Calu3 (cell line): ENCODE measurements at regions not wholly inside any gene's neighbourhood (a gene's known extent, or its start where the extent isn't known, plus 50 kb on each side); places are given as distances from the start of the nearest gene placed in this dataset.

Source experiments
- BruUV-seq: library from RNA; stranded (reverse); fragments of 400-500 nt; replicated peaks from 2 replicates; lab custom pipeline; 2021; lab: Mats Ljungman, UMichigan
- CTCF ChIA-PET: fragments of 300-600 bp; sonication (Branson Sonifier 250); formaldehyde crosslinking; loops from one replicate; lab custom pipeline; 2022; ENCODE audit warnings: antibody characterized with exemption; lab: Charles Lee
- DNase-seq: peaks from one replicate; pipeline ENCODE4 v3.0.0; 2022
- H3K27ac Mint-ChIP-seq: one replicate; pipeline ENCODE4 v1.8.0; 2022; ENCODE audit warnings: mixed read lengths; ENCODE audit not compliant: unreplicated experiment
- H3K27me3 Mint-ChIP-seq: one replicate; pipeline ENCODE4 v1.8.0; 2022; ENCODE audit warnings: mixed read lengths; ENCODE audit not compliant: unreplicated experiment
- H3K36me3 Mint-ChIP-seq: one replicate; pipeline ENCODE4 v1.8.0; 2022; ENCODE audit warnings: mild to moderate bottlenecking, moderate library complexity, mixed read lengths; ENCODE audit not compliant: insufficient read depth, unreplicated experiment
- H3K4me1 Mint-ChIP-seq: one replicate; pipeline ENCODE4 v1.8.0; 2022; ENCODE audit warnings: mild to moderate bottlenecking, low read depth, mixed read lengths; ENCODE audit not compliant: unreplicated experiment
- H3K4me3 Mint-ChIP-seq: one replicate; pipeline ENCODE4 v1.8.0; 2022; ENCODE audit warnings: mild to moderate bottlenecking, low read depth, moderate library complexity, mixed read lengths; ENCODE audit not compliant: unreplicated experiment
- H3K9me3 Mint-ChIP-seq: one replicate; pipeline ENCODE4 v1.8.0; 2022; ENCODE audit warnings: low read depth, mixed read lengths; ENCODE audit not compliant: unreplicated experiment
- intact Hi-C: fragments of 100-400 bp; cut with micrococcal nuclease; formaldehyde crosslinking; loops from one replicate; pipeline ENCODE4 v1.10.0; 2022; ENCODE audit not compliant: unreplicated experiment
- TF ChIP-seq, protein P1 (sequence below): fragments of 200-600 bp; IDR thresholded peaks from one replicate; pipeline ENCODE4 v1.8.0; 2022; ENCODE audit warnings: antibody characterized with exemption; ENCODE audit not compliant: unreplicated experiment

- no peak for DNase-seq
- CTCF ChIA-PET, result no interaction called here
- no peaks in the 10 kb centered on the region for H3K9me3 Mint-ChIP-seq
- H3K36me3 Mint-ChIP-seq, result no peaks in the 10 kb centered on the region
- intact Hi-C loops, result no loop called here
- H3K27me3 Mint-ChIP-seq, result peaks cover 30% of the 10 kb centered on the region
- no TSS peak for BruUV-seq
- TF ChIP-seq, protein P1, sequence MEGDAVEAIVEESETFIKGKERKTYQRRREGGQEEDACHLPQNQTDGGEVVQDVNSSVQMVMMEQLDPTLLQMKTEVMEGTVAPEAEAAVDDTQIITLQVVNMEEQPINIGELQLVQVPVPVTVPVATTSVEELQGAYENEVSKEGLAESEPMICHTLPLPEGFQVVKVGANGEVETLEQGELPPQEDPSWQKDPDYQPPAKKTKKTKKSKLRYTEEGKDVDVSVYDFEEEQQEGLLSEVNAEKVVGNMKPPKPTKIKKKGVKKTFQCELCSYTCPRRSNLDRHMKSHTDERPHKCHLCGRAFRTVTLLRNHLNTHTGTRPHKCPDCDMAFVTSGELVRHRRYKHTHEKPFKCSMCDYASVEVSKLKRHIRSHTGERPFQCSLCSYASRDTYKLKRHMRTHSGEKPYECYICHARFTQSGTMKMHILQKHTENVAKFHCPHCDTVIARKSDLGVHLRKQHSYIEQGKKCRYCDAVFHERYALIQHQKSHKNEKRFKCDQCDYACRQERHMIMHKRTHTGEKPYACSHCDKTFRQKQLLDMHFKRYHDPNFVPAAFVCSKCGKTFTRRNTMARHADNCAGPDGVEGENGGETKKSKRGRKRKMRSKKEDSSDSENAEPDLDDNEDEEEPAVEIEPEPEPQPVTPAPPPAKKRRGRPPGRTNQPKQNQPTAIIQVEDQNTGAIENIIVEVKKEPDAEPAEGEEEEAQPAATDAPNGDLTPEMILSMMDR, result no peak
- H3K27ac Mint-ChIP-seq, result no peak overlapping the region
- H3K4me1 Mint-ChIP-seq, result no peaks in the 10 kb centered on the region
- H3K4me3 Mint-ChIP-seq, result no peak overlapping the region
These were observed 117.5 kb upstream of the MEIS1 start for GRCh38 chr2:66317268-66317890.

GRCh38 chr2:66306483-66306882 lies 128.4 kb upstream of the MEIS1 start:
- CTCF ChIA-PET, result no interaction called here
- no peak overlapping the region for H3K4me3 Mint-ChIP-seq
- no peaks in the 10 kb centered on the region for H3K4me1 Mint-ChIP-seq
- DNase-seq, result no peak
- no peak overlapping the region for H3K27ac Mint-ChIP-seq
- H3K36me3 Mint-ChIP-seq, result no peaks in the 10 kb centered on the region
- no TSS peak for BruUV-seq
- TF ChIP-seq, protein P1, result no peak
- peaks cover 11% of the 10 kb centered on the region for H3K27me3 Mint-ChIP-seq
- intact Hi-C loops, result no loop called here
- no peaks in the 10 kb centered on the region for H3K9me3 Mint-ChIP-seq

- Mint-ChIP-seq H3K4me3 (no peak overlapping the region), H3K9me3 (no peaks in the 10 kb centered on the region)
- CTCF ChIA-PET, result interaction anchor here (0.6 kb wide), 1 partner anchor 346 kb away, joined by 3 read pairs; no protein-coding TSS in a partner anchor
These were observed 129.2 kb upstream of the MEIS1 start for GRCh38 chr2:66305718-66306117.

DNA sequence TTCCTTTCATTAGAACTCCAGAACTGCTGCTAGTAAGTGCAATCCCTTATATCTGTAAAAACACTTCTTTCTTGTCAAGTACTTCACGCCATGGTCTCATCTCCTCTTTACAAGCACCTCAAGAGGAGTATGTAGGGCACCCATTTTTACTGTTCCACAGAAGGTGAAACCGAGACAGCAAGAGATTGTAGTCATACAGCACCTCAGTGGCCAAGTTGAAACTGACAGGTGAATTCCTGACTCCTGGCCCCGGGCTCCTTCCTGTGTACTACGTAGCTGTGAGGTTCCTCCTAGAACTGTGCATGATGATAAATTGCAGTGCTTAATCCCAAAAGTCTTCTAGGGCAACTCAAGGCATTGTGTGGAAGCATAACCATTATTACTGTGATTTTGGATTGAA lies 131.5 kb upstream of the MEIS1 start:
- Mint-ChIP-seq H3K36me3 (no peaks in the 10 kb centered on the region), H3K9me3 (peaks cover 2% of the 10 kb centered on the region), H3K4me3 (no peak overlapping the region), H3K4me1 (no peaks in the 10 kb centered on the region), H3K27me3 (peaks cover 11% of the 10 kb centered on the region), H3K27ac (no peak overlapping the region)
- CTCF ChIA-PET, result no interaction called here
- BruUV-seq, result no TSS peak
- DNase-seq, result no peak
- TF ChIP-seq, protein P1, result no peak
- intact Hi-C loops, result no loop called here

More at GRCh38 chr2:66305718-66306117, 129.2 kb upstream of the MEIS1 start:
- H3K27me3 Mint-ChIP-seq, result peaks cover 11% of the 10 kb centered on the region
- intact Hi-C loops, result no loop called here
- BruUV-seq, result no TSS peak
- H3K27ac Mint-ChIP-seq, result no peak overlapping the region
- H3K4me1 Mint-ChIP-seq, result no peaks in the 10 kb centered on the region
- no peak for DNase-seq
- no peaks in the 10 kb centered on the region for H3K36me3 Mint-ChIP-seq
- TF ChIP-seq, protein P1, result no peak
